ENCODE measurements at regions not wholly inside any gene's neighbourhood (a gene's known extent, or its start where the extent isn't known, plus 50 kb on each side); places are given as distances from the start of the nearest gene placed in this dataset.

DNA sequence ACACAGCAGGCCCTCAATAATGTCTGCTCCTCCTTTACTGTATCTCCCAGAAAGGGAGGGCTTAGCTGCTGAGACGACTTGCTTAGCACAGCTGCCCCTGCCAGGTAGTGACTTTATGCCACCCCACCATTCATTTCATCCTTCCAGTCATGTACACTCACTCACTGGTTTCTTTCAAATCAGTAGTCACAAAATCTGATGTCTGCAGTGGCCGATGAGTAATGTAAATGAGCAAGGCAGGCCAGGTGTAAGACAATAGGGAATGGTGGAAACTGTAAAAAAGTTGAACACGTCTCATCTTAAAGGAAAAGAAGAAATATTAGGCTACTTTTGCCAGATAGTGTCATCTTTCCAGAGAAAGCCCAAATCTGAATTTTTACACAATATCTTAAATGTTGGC lies 207.6 kb upstream of the PRICKLE2 start:
- Histone ChIP-seq H3K4me2 (ENCODE audit: insufficient read depth, low read length) (no peak overlapping the region), H2AFZ (ENCODE audit: low read depth, low read length) (no peak overlapping the region), H3K36me3 (ENCODE audit: insufficient read depth, low read length) (no peaks in the 10 kb centered on the region), H4K20me1 (ENCODE audit: insufficient read depth, low read length) (no peaks in the 10 kb centered on the region), H3K4me1 (ENCODE audit: insufficient read depth, low read length) (no peaks in the 10 kb centered on the region), H3K4me3 (ENCODE audit: low read depth in 1 of 2, low read length in 2 of 2) (no peak overlapping the region), H3K79me2 (ENCODE audit: insufficient read depth, low read length) (no peaks in the 10 kb centered on the region), H3K9me3 (ENCODE audit: insufficient read depth, low read length, severe bottlenecking) (no peaks in the 10 kb centered on the region), H3K27me3 (ENCODE audit: insufficient read depth, low read length, poor library complexity) (no peaks in the 10 kb centered on the region), H3K27ac (ENCODE audit: low read length) (no peak overlapping the region), H3K9ac (ENCODE audit: low read depth, low read length) (no peak overlapping the region)
- no peak for DNase-seq
- no peak for ATAC-seq (ENCODE audit: insufficient read depth, low read depth)
- no peak for TF ChIP-seq EZH2 (IDR thresholded peaks at IDR 0.05; ENCODE audit: borderline replicate concordance, low read depth, low read length, severe bottlenecking)
- TF ChIP-seq CTCF (IDR thresholded peaks at IDR 0.05; ENCODE audit: borderline replicate concordance, extremely low read depth, low read length, poor library complexity, severe bottlenecking) = no peak

GRCh38 chr3:64431526-64432091 lies 206.3 kb upstream of the PRICKLE2 start:
- Histone ChIP-seq H3K4me3 (ENCODE audit: low read depth in 1 of 2, low read length in 2 of 2) (no peak overlapping the region), H3K9me3 (ENCODE audit: insufficient read depth, low read length, severe bottlenecking) (no peaks in the 10 kb centered on the region), H3K4me1 (ENCODE audit: insufficient read depth, low read length) (no peaks in the 10 kb centered on the region), H3K27me3 (ENCODE audit: insufficient read depth, low read length, poor library complexity) (no peaks in the 10 kb centered on the region), H3K79me2 (ENCODE audit: insufficient read depth, low read length) (no peaks in the 10 kb centered on the region), H4K20me1 (ENCODE audit: insufficient read depth, low read length) (no peaks in the 10 kb centered on the region), H3K9ac (ENCODE audit: low read depth, low read length) (no peak overlapping the region), H3K27ac (ENCODE audit: low read length) (no peak overlapping the region), H2AFZ (ENCODE audit: low read depth, low read length) (no peak overlapping the region), H3K4me2 (ENCODE audit: insufficient read depth, low read length) (no peak overlapping the region), H3K36me3 (ENCODE audit: insufficient read depth, low read length) (no peaks in the 10 kb centered on the region)
- no peak for TF ChIP-seq EZH2 (IDR thresholded peaks at IDR 0.05; ENCODE audit: borderline replicate concordance, low read depth, low read length, severe bottlenecking)
- TF ChIP-seq CTCF (IDR thresholded peaks at IDR 0.05; ENCODE audit: borderline replicate concordance, extremely low read depth, low read length, poor library complexity, severe bottlenecking) = no peak
- DNase-seq (no peak), ATAC-seq (ENCODE audit: insufficient read depth, low read depth) (no peak)

GRCh38 chr3:64427671-64428070 lies 202.4 kb upstream of the PRICKLE2 start:
- DNase-seq = no peak
- ATAC-seq (ENCODE audit: insufficient read depth, low read depth) = no peak
- no peaks in the 10 kb centered on the region for H3K9me3 ChIP-seq (ENCODE audit: insufficient read depth, low read length, severe bottlenecking)
- H3K9ac ChIP-seq (ENCODE audit: low read depth, low read length) = no peak overlapping the region
- no peak for TF ChIP-seq EZH2 (IDR thresholded peaks at IDR 0.05; ENCODE audit: borderline replicate concordance, low read depth, low read length, severe bottlenecking)
- no peak for TF ChIP-seq CTCF (IDR thresholded peaks at IDR 0.05; ENCODE audit: borderline replicate concordance, extremely low read depth, low read length, poor library complexity, severe bottlenecking)
- H3K27me3 ChIP-seq (ENCODE audit: insufficient read depth, low read length, poor library complexity) = no peaks in the 10 kb centered on the region
- no peaks in the 10 kb centered on the region for H3K36me3 ChIP-seq (ENCODE audit: insufficient read depth, low read length)
- no peaks in the 10 kb centered on the region for H3K4me1 ChIP-seq (ENCODE audit: insufficient read depth, low read length)
- no peak overlapping the region for H2AFZ ChIP-seq (ENCODE audit: low read depth, low read length)
- H4K20me1 ChIP-seq (ENCODE audit: insufficient read depth, low read length) = no peaks in the 10 kb centered on the region
- H3K4me2 ChIP-seq (ENCODE audit: insufficient read depth, low read length) = no peak overlapping the region
- no peaks in the 10 kb centered on the region for H3K79me2 ChIP-seq (ENCODE audit: insufficient read depth, low read length)
- H3K4me3 ChIP-seq (ENCODE audit: low read depth in 1 of 2, low read length in 2 of 2) = no peak overlapping the region
- no peak overlapping the region for H3K27ac ChIP-seq (ENCODE audit: low read length)

- H3K9me3 ChIP-seq (ENCODE audit: insufficient read depth, low read length, severe bottlenecking) = no peaks in the 10 kb centered on the region
- ATAC-seq (ENCODE audit: insufficient read depth, low read depth) (no peak), DNase-seq (no peak)
- no peaks in the 10 kb centered on the region for H4K20me1 ChIP-seq (ENCODE audit: insufficient read depth, low read length)
- TF ChIP-seq EZH2 (IDR thresholded peaks at IDR 0.05; ENCODE audit: borderline replicate concordance, low read depth, low read length, severe bottlenecking) (no peak), CTCF (IDR thresholded peaks at IDR 0.05; ENCODE audit: borderline replicate concordance, extremely low read depth, low read length, poor library complexity, severe bottlenecking) (no peak)
- H3K4me3 ChIP-seq (ENCODE audit: low read depth in 1 of 2, low read length in 2 of 2) = no peak overlapping the region
- H3K79me2 ChIP-seq (ENCODE audit: insufficient read depth, low read length) = no peaks in the 10 kb centered on the region
- H2AFZ ChIP-seq (ENCODE audit: low read depth, low read length) = no peak overlapping the region
- H3K27me3 ChIP-seq (ENCODE audit: insufficient read depth, low read length, poor library complexity) = no peaks in the 10 kb centered on the region
- H3K36me3 ChIP-seq (ENCODE audit: insufficient read depth, low read length) = no peaks in the 10 kb centered on the region
- no peak overlapping the region for H3K27ac ChIP-seq (ENCODE audit: low read length)
- no peak overlapping the region for H3K9ac ChIP-seq (ENCODE audit: low read depth, low read length)
- no peaks in the 10 kb centered on the region for H3K4me1 ChIP-seq (ENCODE audit: insufficient read depth, low read length)
- no peak overlapping the region for H3K4me2 ChIP-seq (ENCODE audit: insufficient read depth, low read length)
Observed at GRCh38 chr3:64426551-64426950, 201.3 kb upstream of the PRICKLE2 start.
